Activated naive CD8-positive, alpha-beta T cell treated with anti-CD3 and anti-CD28 coated beads, Interleukin-2, amount 10 ng/mL, durations not matched to agents 7 days and 5 days (primary cell): ENCODE measurements at regions not wholly inside any gene's neighbourhood (a gene's known extent, or its start where the extent isn't known, plus 50 kb on each side); places are given as distances from the start of the nearest gene placed in this dataset.
"Not testable (repeated sequence)": the region's sequence is repeated elsewhere in the genome, so short reads cannot be mapped to it uniquely, and the experiment has no call there.

Experiments
- ATAC-seq: fragments of 150-1000 bp; cut with Tn5 transposase; one replicate; pipeline ENCODE4 v1.10.0; 2021; ENCODE audit warnings: low read depth, moderate library complexity
- POLR2A ChIA-PET: fragments of 350-600 bp; sonication (Branson Sonifier 250); formaldehyde crosslinking; loops from one replicate; lab custom pipeline; 2021; ENCODE audit warnings: antibody characterized with exemption; lab: Charles Lee
- DNase-seq: peaks from one replicate; pipeline ENCODE4 v3.0.0; 2021
- H3K27ac Mint-ChIP-seq: one replicate; pipeline ENCODE4 v1.8.0; 2022; ENCODE audit warnings: mild to moderate bottlenecking, mixed read lengths
- H3K27me3 Mint-ChIP-seq: one replicate; pipeline ENCODE4 v1.8.0; 2022; ENCODE audit warnings: mild to moderate bottlenecking, moderate library complexity, mixed read lengths
- H3K36me3 Mint-ChIP-seq: one replicate; pipeline ENCODE4 v1.8.0; 2021; ENCODE audit warnings: mild to moderate bottlenecking, mixed read lengths
- H3K4me1 Mint-ChIP-seq: one replicate; pipeline ENCODE4 v1.8.0; 2021; ENCODE audit warnings: mixed read lengths
- H3K4me3 Mint-ChIP-seq: one replicate; pipeline ENCODE4 v1.8.0; 2022; ENCODE audit warnings: mild to moderate bottlenecking, moderate library complexity, mixed read lengths
- H3K9me3 Mint-ChIP-seq: one replicate; pipeline ENCODE4 v1.8.0; 2021; ENCODE audit warnings: mixed read lengths

DNA sequence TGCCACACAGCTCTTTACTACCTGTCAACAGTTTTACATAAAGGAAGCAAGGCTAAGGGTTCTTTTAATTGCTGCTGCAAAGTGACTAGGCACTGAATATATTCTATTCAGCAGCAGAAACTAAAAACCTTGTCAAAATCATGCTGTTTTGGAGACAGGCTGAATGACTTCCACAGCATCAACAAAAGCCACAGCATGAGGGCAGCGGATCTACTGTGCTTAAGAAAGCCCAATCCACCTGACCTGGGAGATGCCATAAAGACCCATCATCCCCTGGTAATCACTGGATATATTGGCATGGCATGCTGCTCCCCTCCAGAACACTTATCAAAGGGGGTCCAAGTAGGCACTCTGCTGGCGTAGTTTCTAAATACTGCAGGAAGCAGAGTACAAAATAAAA lies 715.1 kb upstream of the SLC8A1 start:
- no peak overlapping the region for H3K4me3 Mint-ChIP-seq
- no peaks in the 10 kb centered on the region for H3K9me3 Mint-ChIP-seq
- H3K27ac Mint-ChIP-seq = no peak overlapping the region
- ATAC-seq (no peak), DNase-seq (no peak)
- H3K36me3 Mint-ChIP-seq = no peaks in the 10 kb centered on the region
- no peaks in the 10 kb centered on the region for H3K27me3 Mint-ChIP-seq
- H3K4me1 Mint-ChIP-seq = no peaks in the 10 kb centered on the region
- POLR2A ChIA-PET = no interaction called here

DNA sequence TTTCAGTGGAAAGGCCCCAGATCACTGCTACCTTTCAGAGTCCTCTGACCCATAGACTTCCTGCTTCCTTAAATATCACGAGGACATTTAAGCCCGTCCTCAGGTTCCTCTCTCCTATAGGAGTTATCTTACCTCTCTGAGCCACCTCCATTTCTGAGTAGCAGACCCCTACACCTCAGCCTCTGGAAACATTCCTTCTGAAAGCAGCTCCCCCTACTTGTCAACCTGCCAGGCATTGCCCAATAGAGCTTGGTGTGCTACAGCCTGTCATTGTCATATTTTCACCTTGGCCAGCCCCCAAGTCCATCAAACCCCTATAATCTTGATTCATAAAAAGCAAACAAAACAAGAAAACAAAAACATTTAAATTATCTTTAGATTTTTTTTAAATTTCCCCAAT lies 717.9 kb upstream of the SLC8A1 start:
- Mint-ChIP-seq H3K4me3 (no peak overlapping the region), H3K9me3 (no peaks in the 10 kb centered on the region), H3K36me3 (no peaks in the 10 kb centered on the region), H3K4me1 (no peaks in the 10 kb centered on the region), H3K27me3 (no peaks in the 10 kb centered on the region), H3K27ac (no peak overlapping the region)
- ATAC-seq (no peak), DNase-seq (no peak)
- POLR2A ChIA-PET = no interaction called here

DNA sequence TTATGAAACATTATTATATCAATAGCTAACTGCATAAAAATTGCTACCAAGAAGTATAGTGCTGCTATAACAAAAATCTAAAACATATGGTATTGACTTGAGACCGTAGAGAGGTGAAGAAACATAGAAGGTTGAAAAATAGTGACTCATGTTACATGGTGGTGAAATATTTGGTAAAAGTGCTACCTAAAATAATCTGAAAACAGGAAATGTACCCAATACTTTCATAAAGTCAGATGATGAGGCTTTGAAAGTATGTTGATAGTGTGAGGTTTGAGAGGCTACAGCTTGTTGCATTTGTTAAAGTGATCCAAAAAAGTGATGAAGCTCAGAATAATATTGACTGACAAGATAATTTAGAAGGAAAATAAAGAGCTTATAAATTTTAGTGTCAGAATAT lies 718.7 kb upstream of the SLC8A1 start:
- H3K4me3 Mint-ChIP-seq = no peak overlapping the region
- H3K9me3 Mint-ChIP-seq = no peaks in the 10 kb centered on the region
- POLR2A ChIA-PET = no interaction called here
- H3K4me1 Mint-ChIP-seq = no peaks in the 10 kb centered on the region
- DNase-seq (no peak), ATAC-seq (no peak)
- H3K27me3 Mint-ChIP-seq = no peaks in the 10 kb centered on the region
- H3K27ac Mint-ChIP-seq = no peak overlapping the region
- H3K36me3 Mint-ChIP-seq = no peaks in the 10 kb centered on the region

DNA sequence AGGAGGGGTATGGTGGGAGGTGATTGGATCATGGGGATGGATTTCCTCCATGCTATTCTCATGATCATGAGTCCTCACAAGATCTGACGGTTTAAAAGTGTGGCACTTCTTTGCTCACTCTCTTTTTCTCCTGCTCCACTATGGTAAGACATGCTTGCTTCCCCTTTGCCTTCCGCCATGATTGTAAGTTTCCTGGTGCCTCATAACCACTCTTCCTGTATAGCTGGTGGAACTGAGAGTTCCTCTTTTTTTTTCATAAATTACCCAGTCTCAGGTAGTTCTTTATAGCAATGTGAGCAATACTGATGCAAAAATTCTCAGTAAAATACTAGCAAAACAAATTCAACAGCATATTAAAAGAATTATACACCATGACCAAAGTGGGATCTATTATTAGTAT lies 728.5 kb upstream of the SLC8A1 start:
- ATAC-seq (no peak), DNase-seq (no peak)
- Mint-ChIP-seq H3K27ac (no peak overlapping the region), H3K27me3 (peaks cover 2% of the 10 kb centered on the region), H3K9me3 (peaks cover 6% of the 10 kb centered on the region), H3K4me1 (no peaks in the 10 kb centered on the region), H3K4me3 (no peak overlapping the region), H3K36me3 (no peaks in the 10 kb centered on the region)
- POLR2A ChIA-PET = no interaction called here

DNA sequence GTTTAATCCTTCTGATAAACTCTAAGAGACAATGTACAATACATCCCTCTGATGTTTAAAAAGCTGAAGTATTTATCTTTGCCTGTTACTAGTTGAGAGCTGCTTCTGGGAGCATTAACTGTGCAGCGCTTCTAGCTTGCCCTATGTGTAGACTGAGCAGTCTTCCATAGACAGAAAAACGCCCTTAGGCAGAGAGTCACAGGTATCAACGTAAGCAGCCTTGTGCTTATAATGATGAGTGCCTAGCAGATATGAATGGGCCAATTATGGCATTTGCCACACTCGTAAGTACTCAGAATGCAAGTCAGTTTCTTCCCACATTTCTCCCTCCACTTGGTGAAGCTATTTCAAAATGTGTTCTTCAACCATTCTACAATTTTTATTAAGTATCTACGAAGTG lies 731.1 kb upstream of the SLC8A1 start:
- Mint-ChIP-seq H3K27ac (no peak overlapping the region), H3K4me1 (no peaks in the 10 kb centered on the region), H3K4me3 (no peak overlapping the region), H3K27me3 (peaks cover under 1% of the 10 kb centered on the region), H3K9me3 (peaks cover 6% of the 10 kb centered on the region), H3K36me3 (no peaks in the 10 kb centered on the region)
- ATAC-seq (no peak), DNase-seq (no peak)
- POLR2A ChIA-PET = no interaction called here

DNA sequence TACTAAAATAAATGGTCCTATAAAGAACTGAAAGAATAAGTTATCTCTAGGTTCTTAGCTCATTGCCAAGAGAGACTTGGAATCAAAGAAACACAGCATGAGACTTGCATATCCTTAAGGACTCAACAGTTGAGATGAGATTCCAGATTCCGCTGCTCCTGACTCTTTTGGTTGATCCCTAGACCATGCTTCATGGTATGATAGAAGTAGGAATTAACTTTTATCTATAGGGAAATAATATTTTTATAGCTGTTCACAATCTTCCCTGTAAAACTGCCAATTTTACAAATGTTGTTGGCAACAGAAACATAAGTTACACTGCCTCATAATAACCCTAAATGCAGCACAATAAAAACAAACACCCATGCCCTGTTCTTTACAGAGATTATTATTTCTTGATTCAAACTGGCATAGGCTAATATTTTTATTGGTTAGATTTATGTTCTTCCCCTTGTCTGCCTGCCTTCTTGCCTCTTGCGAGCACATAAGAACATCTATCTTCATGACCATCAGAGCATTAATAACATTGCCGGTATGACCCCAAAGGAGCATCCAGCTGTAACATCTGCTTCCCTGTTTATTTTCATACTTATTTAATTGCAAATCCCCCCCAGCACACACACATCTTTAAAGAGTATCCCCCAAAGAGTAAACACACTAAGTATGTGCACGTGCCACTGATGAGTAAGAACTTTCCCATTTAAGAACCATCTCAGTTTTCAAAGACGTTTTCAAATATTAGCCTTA lies 735.7 kb upstream of the SLC8A1 start:
- Mint-ChIP-seq H3K27ac (no peak overlapping the region), H3K36me3 (no peaks in the 10 kb centered on the region), H3K27me3 (no peaks in the 10 kb centered on the region), H3K9me3 (no peaks in the 10 kb centered on the region), H3K4me1 (no peaks in the 10 kb centered on the region), H3K4me3 (no peak overlapping the region)
- POLR2A ChIA-PET = no interaction called here
- ATAC-seq = no peak
- DNase-seq = no peak

DNA sequence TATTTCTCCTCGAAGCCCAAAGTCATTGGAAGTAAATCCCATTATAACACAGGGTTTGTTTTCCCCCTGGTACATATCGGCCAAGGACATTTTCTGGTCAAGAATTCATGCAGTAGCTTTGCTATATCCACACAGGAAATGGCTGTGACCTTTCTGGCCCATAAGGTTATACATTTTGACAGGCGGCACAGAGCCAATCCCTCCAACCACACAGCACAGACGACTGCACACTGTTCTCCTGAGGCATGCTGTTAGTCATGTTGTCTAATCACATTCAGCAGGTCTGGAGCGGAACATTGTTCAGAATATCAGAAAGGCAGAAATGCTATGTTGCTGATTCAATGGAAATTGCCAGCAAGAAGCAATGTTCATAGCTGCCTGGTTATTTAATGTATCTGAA lies 742.3 kb upstream of the SLC8A1 start:
- Mint-ChIP-seq H3K27ac (no peak overlapping the region), H3K9me3 (no peaks in the 10 kb centered on the region)
- POLR2A ChIA-PET = no interaction called here

DNA sequence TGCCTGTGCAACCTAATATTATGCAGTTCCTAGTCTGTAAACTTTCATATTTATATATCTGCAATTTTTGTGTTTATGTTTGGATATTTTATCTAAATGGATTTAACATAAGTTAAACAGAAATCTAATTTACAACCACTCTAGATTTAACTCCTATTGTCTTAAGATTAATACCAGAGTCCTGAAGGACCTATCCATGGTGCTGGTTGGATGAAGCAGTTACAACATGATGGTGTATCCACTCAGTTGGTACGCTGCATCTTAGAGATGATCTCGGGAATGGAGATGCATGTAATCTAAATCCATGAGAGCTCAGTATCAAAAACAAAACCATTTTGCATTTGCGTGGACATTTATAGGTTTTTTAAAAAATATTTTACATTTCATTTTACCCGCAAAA lies 745.9 kb upstream of the SLC8A1 start:
- no peaks in the 10 kb centered on the region for H3K4me1 Mint-ChIP-seq
- DNase-seq = no peak
- H3K36me3 Mint-ChIP-seq = no peaks in the 10 kb centered on the region
- H3K9me3 Mint-ChIP-seq = no peaks in the 10 kb centered on the region
- no peak overlapping the region for H3K27ac Mint-ChIP-seq
- H3K27me3 Mint-ChIP-seq = no peaks in the 10 kb centered on the region
- POLR2A ChIA-PET = no interaction called here
- no peak overlapping the region for H3K4me3 Mint-ChIP-seq
- no peak for ATAC-seq

More for the DNA sequence above, 742.3 kb upstream of the SLC8A1 start:
- Mint-ChIP-seq H3K36me3 (no peaks in the 10 kb centered on the region), H3K27me3 (no peaks in the 10 kb centered on the region), H3K4me3 (no peak overlapping the region), H3K4me1 (no peaks in the 10 kb centered on the region)
- ATAC-seq (no peak), DNase-seq (no peak)

DNA sequence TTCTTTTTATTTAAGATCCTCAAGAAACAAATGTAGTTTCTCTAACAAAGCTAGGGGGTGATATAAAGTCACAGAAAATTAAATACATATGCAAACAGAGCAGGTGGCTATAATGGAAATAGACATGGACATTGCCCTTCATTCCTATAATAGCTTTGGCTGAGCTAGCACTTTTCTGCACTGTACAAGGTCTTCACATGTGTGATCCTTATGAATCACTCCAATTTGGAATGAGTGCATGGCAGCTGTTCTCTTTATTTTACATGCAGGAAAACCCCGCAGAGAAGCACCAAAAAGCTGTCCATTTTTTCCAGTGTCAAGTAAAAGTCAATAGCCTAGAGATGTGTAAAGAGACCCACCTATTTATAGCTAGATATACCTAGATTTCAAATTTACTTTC lies 747.4 kb upstream of the SLC8A1 start:
- H3K4me1 Mint-ChIP-seq = no peaks in the 10 kb centered on the region
- DNase-seq (no peak), ATAC-seq (no peak)
- no peaks in the 10 kb centered on the region for H3K36me3 Mint-ChIP-seq
- H3K27me3 Mint-ChIP-seq = no peaks in the 10 kb centered on the region
- H3K4me3 Mint-ChIP-seq = no peak overlapping the region
- POLR2A ChIA-PET = no interaction called here
- H3K27ac Mint-ChIP-seq = no peak overlapping the region
- H3K9me3 Mint-ChIP-seq = no peaks in the 10 kb centered on the region

DNA sequence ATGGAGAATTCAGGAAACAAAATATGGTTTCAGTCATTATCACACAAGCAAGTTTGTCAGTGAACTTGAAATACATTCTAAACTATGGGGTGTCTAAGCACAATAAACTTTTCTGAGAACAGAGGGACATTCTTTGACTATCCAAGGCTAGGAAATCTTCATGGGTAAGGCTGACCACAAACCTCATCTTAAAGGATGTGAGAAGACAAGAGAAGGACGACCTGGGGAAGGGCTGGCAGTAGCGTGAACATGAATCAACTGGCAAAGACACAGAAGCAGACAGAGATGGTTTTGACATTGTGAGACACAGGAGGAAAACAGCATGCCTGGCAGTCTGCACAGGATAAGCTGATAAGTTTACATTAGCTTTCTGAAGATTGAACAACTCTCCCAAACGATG lies 752.4 kb upstream of the SLC8A1 start:
- no peaks in the 10 kb centered on the region for H3K4me1 Mint-ChIP-seq
- H3K9me3 Mint-ChIP-seq = no peaks in the 10 kb centered on the region
- no peak for DNase-seq
- no peak for ATAC-seq
- no peak overlapping the region for H3K27ac Mint-ChIP-seq
- POLR2A ChIA-PET = no interaction called here
- H3K36me3 Mint-ChIP-seq = no peaks in the 10 kb centered on the region
- H3K27me3 Mint-ChIP-seq = no peaks in the 10 kb centered on the region
- H3K4me3 Mint-ChIP-seq = no peak overlapping the region

DNA sequence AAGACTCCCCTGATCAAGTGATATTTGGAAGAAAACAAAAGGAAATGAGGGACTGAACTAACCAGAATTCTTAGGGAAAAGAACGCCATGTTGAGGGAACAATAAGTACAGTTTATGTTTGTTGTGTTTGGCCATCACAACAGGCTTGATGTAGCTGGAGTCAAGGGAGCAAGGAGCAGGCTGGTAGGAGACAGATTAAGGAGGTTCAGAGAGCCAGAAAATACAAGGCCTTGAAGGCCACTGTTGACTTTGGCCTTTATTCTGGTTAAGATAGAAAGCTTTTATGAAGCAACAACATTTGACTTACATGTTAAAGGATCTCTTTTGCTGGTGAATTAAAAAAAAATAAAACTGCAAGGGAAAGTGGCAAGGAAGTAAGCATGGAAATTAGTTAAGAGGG lies 754.1 kb upstream of the SLC8A1 start:
- Mint-ChIP-seq H3K27ac (no peak overlapping the region), H3K9me3 (no peaks in the 10 kb centered on the region), H3K4me1 (no peaks in the 10 kb centered on the region), H3K27me3 (no peaks in the 10 kb centered on the region), H3K36me3 (no peaks in the 10 kb centered on the region), H3K4me3 (no peak overlapping the region)
- DNase-seq = no peak
- POLR2A ChIA-PET = no interaction called here
- no peak for ATAC-seq

DNA sequence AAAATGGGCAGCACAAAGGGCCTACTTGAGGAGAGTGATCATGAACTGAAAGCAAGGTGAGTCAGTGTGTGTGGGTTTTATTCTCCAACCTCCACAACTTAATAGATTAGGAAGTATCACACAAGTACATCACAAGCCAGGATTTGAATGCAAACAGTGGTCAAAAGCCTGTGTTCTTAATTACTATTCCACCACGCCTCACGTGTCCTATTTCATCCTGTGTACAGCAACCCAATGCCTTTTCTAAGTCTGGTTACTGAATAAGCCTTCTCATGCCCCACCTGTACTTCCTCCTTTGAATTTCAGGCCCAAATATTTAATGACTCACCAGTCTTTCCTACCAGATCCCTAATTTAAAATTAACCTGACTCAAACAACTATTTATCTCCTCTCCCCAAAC lies 755.7 kb upstream of the SLC8A1 start:
- Mint-ChIP-seq H3K27ac (no peak overlapping the region), H3K36me3 (no peaks in the 10 kb centered on the region), H3K9me3 (no peaks in the 10 kb centered on the region), H3K27me3 (no peaks in the 10 kb centered on the region), H3K4me1 (no peaks in the 10 kb centered on the region), H3K4me3 (no peak overlapping the region)
- POLR2A ChIA-PET = no interaction called here
- ATAC-seq (no peak), DNase-seq (no peak)

DNA sequence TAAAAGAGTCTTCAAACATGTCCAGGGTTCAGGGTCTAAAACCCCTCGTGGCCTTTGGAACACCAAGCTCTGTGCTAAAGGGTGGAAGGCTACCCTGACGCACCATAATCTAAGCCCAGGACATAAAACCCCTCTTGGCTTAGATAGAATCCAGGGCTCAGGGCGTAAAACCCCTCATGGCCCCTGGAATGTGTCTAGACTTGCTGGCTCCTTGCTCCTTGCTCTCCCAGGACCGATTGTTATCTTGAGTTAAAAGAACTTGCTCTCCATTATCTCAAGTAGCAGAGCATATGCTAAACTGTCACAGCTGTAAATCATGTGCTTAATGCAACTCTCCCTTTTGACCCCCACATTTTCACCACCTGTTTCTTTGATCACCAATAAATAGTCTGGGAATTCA lies 758.1 kb upstream of the SLC8A1 start:
- H3K4me3 Mint-ChIP-seq, H3K27me3 Mint-ChIP-seq, H3K27ac Mint-ChIP-seq, H3K4me1 Mint-ChIP-seq, POLR2A ChIA-PET, H3K9me3 Mint-ChIP-seq, ATAC-seq, DNase-seq, H3K36me3 Mint-ChIP-seq: not testable (repeated sequence)

DNA sequence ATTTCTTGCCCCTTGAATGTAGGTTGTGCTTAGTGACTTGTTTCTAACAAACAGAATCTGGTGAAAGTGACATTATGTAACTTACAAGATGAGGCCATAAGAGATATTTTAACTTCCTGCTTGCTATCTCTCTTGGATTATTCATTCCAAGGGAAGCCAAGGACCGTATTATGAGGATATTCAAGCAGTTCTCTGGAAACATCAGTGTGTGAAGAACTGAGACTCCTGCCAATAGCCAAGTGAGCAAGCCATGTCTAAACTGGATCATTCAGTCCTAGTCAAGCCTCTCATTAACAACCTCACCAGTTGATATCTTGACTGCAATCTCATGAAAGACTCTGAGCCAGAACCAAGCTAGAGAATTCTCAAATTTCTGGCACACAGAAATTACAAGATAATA lies 765.1 kb upstream of the SLC8A1 start:
- H3K4me1 Mint-ChIP-seq = no peaks in the 10 kb centered on the region
- POLR2A ChIA-PET = no interaction called here
- H3K27ac Mint-ChIP-seq = no peak overlapping the region
- H3K4me3 Mint-ChIP-seq = no peak overlapping the region
- DNase-seq = no peak
- peaks cover 2% of the 10 kb centered on the region for H3K9me3 Mint-ChIP-seq
- H3K36me3 Mint-ChIP-seq = no peaks in the 10 kb centered on the region
- no peaks in the 10 kb centered on the region for H3K27me3 Mint-ChIP-seq
- no peak for ATAC-seq

DNA sequence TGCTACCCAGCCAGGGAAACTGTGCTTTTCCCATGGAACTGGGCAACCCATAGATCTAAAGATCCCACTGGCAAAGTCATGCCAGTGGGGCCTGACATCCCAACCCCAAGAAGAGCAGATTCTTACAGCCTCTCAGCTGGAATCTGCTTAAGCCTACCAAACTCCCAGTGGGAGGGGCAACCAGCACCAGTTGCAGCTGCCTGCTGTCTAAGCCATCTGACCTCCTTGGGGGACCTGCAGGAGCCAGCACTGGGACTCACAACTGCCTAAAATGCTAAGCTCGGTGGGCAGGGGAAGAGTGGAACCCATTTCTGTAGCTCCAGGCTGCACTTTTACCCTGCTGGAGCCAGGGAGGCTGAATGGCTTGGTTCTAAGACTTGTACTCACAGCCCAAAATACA lies 770.7 kb upstream of the SLC8A1 start:
- Mint-ChIP-seq H3K36me3 (no peaks in the 10 kb centered on the region), H3K4me3 (no peak overlapping the region), H3K27me3 (no peaks in the 10 kb centered on the region), H3K9me3 (peaks cover 7% of the 10 kb centered on the region), H3K4me1 (no peaks in the 10 kb centered on the region), H3K27ac (no peak overlapping the region)
- DNase-seq (no peak), ATAC-seq (no peak)
- POLR2A ChIA-PET = no interaction called here
